PC-9 (cell line): ENCODE measurements at regions not wholly inside any gene's neighbourhood (a gene's known extent, or its start where the extent isn't known, plus 50 kb on each side); places are given as distances from the start of the nearest gene placed in this dataset.

Source experiments
- EZH2 ChIP-seq: fragments of 200-600 bp; sonication (generic); IDR thresholded peaks from 2 replicates; pipeline ENCODE4 v1.8.0; 2017; ENCODE audit warnings: antibody characterized with exemption, low read depth
- TF ChIP-seq, protein P1 (sequence below): fragments of 200-600 bp; sonication (generic); conservative IDR thresholded peaks from 2 replicates; pipeline ENCODE4 v1.6.1; 2017; ENCODE audit warnings: mixed run types, antibody characterized with exemption, mild to moderate bottlenecking, moderate library complexity

DNA sequence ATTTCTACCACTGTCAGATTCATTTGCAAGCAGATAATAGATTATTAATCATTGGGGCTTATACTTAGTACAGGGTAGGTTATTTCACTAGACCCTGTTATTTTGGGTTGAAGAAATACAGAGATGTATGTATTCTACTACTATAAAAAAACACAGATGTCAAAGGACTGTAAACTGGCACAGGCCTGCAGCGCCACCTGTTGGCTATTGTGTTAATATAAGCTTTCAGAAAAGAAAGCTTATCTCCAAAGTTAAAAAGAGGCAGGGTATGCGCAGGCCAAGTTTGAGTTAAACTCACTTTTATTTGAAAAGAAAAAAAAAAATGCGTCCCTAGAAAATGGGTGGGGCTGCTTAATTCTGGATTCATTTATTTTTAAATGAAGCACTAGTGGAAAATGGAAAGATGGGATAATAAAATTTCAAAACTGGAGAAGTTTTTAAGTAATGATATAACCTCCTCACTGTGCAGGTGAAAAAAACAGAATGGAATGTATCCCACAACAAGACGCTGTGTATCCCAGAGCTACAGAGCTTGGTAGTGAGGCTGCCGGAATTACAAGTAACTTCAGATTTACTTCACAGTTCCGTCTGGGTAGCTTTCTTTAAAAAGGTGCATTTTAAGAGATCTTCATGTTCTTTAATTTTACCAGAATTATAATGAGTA is 407.2 kb upstream of the TGFBR2 start:
- TF ChIP-seq, protein P1, sequence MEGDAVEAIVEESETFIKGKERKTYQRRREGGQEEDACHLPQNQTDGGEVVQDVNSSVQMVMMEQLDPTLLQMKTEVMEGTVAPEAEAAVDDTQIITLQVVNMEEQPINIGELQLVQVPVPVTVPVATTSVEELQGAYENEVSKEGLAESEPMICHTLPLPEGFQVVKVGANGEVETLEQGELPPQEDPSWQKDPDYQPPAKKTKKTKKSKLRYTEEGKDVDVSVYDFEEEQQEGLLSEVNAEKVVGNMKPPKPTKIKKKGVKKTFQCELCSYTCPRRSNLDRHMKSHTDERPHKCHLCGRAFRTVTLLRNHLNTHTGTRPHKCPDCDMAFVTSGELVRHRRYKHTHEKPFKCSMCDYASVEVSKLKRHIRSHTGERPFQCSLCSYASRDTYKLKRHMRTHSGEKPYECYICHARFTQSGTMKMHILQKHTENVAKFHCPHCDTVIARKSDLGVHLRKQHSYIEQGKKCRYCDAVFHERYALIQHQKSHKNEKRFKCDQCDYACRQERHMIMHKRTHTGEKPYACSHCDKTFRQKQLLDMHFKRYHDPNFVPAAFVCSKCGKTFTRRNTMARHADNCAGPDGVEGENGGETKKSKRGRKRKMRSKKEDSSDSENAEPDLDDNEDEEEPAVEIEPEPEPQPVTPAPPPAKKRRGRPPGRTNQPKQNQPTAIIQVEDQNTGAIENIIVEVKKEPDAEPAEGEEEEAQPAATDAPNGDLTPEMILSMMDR, result peak; percentile 78
- no peak for TF ChIP-seq EZH2
